UCSD-AML1 (cell line): ENCODE measurements at regions not wholly inside any gene's neighbourhood (a gene's known extent, or its start where the extent isn't known, plus 50 kb on each side); places are given as distances from the start of the nearest gene placed in this dataset.
"Not testable (repeated sequence)": the region's sequence is repeated elsewhere in the genome, so short reads cannot be mapped to it uniquely, and the experiment has no call there.

Source experiments
- DNase-seq: peaks from one replicate; lab custom pipeline; 2025; ENCODE audit not compliant: unreplicated experiment; lab: John Stamatoyannopoulos, UW

GRCh38 chr6:137968901-137969300, 101.8 kb downstream of the TNFAIP3 start:
- no peak for DNase-seq

GRCh38 chr6:137969874-137970273, 102.8 kb downstream of the TNFAIP3 start:
- no peak for DNase-seq

- peak; percentile 27 for DNase-seq
These were observed 103.3 kb downstream of the TNFAIP3 start for GRCh38 chr6:137970368-137970767.

GRCh38 chr6:137973201-137973600, 106.1 kb downstream of the TNFAIP3 start:
- DNase-seq: no peak

- no peak for DNase-seq
These were observed 108.3 kb downstream of the TNFAIP3 start for GRCh38 chr6:137975188-137975940.

- DNase-seq: no peak
These were observed 109.4 kb downstream of the TNFAIP3 start for GRCh38 chr6:137976430-137976829.

GRCh38 chr6:137977206-137977605, 110.1 kb downstream of the TNFAIP3 start:
- no peak for DNase-seq

GRCh38 chr6:137977814-137978213, 110.8 kb downstream of the TNFAIP3 start:
- DNase-seq: no peak

GRCh38 chr6:137978252-137978896, 111.3 kb downstream of the TNFAIP3 start:
- DNase-seq: no peak

- not testable (repeated sequence) for DNase-seq
These were observed 112.2 kb downstream of the TNFAIP3 start for GRCh38 chr6:137979263-137979662.

- no peak for DNase-seq
These were observed 113.7 kb downstream of the TNFAIP3 start for GRCh38 chr6:137980777-137981176.

- no peak for DNase-seq
These were observed 114.7 kb downstream of the TNFAIP3 start for GRCh38 chr6:137981758-137982157.

- no peak for DNase-seq
These were observed 115.5 kb downstream of the TNFAIP3 start for GRCh38 chr6:137982418-137983189.

GRCh38 chr6:137983269-137983668, 116.2 kb downstream of the TNFAIP3 start:
- DNase-seq: no peak

GRCh38 chr6:137989664-137990063, 117.6 kb downstream of the PERP start:
- DNase-seq: no peak

GRCh38 chr6:137995371-137995770, 111.8 kb downstream of the PERP start:
- no peak for DNase-seq

- DNase-seq: no peak
These were observed 108.7 kb downstream of the PERP start for GRCh38 chr6:137998461-137999019.

GRCh38 chr6:137999815-138000214, 107.4 kb downstream of the PERP start:
- no peak for DNase-seq

- DNase-seq: no peak
These were observed 106.3 kb downstream of the PERP start for GRCh38 chr6:138000941-138001340.

- DNase-seq: peak; percentile 12
These were observed 105.4 kb downstream of the PERP start for GRCh38 chr6:138001750-138002349.
